Cardiac muscle cell (in vitro differentiated cells and primary cell): ENCODE measurements at regions not wholly inside any gene's neighbourhood (a gene's known extent, or its start where the extent isn't known, plus 50 kb on each side); places are given as distances from the start of the nearest gene placed in this dataset.

Experiments used
- DNase-seq, 2 donors: peaks; one replicate each; pipeline versions ENCODE4 v3.0.0 to v3.0.0-alpha.2; 2010 to 2017; ENCODE audit warnings: low read depth in 1 of 2, low spot score in 1 of 2
- H3K27ac ChIP-seq: fragments of 200-600 bp; sonication (generic); 2 replicates; pipeline ENCODE4 v1.5.1; 2016
- H3K27me3 ChIP-seq: fragments of 200-600 bp; sonication (generic); 2 replicates; pipeline ENCODE4 v1.6.0; 2016; ENCODE audit warnings: control low read depth
- H3K36me3 ChIP-seq: fragments of 200-600 bp; sonication (generic); 2 replicates; pipeline ENCODE4 v1.5.1; 2016; ENCODE audit warnings: control low read depth
- H3K4me1 ChIP-seq: fragments of 200-600 bp; sonication (generic); 2 replicates; pipeline ENCODE4 v1.8.1; 2017; ENCODE audit warnings: low read depth, mild to moderate bottlenecking, mixed run types
- H3K4me3 ChIP-seq: fragments of 200-600 bp; sonication (generic); 2 replicates; pipeline ENCODE4 v1.5.1; 2016; ENCODE audit warnings: mild to moderate bottlenecking
- H3K9me3 ChIP-seq: fragments of 200-600 bp; sonication (generic); 2 replicates; pipeline ENCODE4 v1.5.1; 2017; ENCODE audit warnings: low read depth, mild to moderate bottlenecking, control low read depth
- CTCF ChIP-seq: IDR thresholded peaks from 2 replicates; pipeline ENCODE4 v1.5.1; 2012; ENCODE audit warnings: low read depth, mild to moderate bottlenecking, low read length

DNA sequence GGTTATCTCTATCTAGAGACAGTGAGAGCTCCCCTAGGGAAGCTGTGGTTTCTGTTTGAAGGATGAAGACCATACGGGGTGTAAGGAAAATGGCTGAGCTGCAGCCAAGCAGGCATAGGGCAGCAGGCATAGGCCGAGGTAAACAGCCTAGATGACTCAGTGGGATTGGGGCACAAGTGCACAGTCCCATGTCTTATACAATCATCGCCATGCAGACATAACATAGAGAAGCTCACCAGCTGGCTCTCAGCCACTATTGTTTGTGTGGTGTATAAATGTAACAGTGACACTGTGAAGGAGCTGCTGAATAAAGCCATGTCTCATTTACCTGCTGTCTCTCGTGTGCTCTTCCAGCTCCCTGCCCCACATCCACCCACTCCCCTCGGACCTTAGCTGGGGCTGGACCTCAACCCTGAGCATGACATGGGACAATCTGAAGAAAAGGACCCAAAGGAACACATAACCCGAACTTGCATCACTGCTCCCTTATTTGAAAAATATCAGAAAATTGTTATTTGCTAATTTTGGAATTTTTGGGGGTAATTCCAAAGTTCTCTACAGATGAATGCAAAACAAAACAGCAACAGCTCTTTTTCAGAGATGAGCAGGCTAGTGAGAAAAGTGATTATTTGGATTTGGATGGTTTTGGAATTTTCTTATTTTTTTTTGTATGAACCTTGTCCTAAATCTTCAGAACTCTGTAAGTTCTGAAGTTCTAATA lies 582.7 kb downstream of the REEP3 start:
- Histone ChIP-seq H3K27ac (no peak overlapping the region), H3K36me3 (no peaks in the 10 kb centered on the region), H3K27me3 (no peaks in the 10 kb centered on the region), H3K9me3 (no peaks in the 10 kb centered on the region), H3K4me1 (no peaks in the 10 kb centered on the region), H3K4me3 (no peak overlapping the region)
- TF ChIP-seq CTCF, result no peak
- DNase-seq, result no peak

GRCh38 chr10:64109926-64110495 lies 588.8 kb downstream of the REEP3 start:
- no peaks in the 10 kb centered on the region for H3K36me3 ChIP-seq
- no peak overlapping the region for H3K27ac ChIP-seq
- no peaks in the 10 kb centered on the region for H3K9me3 ChIP-seq
- no peak overlapping the region for H3K4me3 ChIP-seq
- H3K27me3 ChIP-seq, result no peaks in the 10 kb centered on the region
- TF ChIP-seq CTCF, result no peak
- no peak for DNase-seq
- peaks cover 4% of the 10 kb centered on the region for H3K4me1 ChIP-seq

DNA sequence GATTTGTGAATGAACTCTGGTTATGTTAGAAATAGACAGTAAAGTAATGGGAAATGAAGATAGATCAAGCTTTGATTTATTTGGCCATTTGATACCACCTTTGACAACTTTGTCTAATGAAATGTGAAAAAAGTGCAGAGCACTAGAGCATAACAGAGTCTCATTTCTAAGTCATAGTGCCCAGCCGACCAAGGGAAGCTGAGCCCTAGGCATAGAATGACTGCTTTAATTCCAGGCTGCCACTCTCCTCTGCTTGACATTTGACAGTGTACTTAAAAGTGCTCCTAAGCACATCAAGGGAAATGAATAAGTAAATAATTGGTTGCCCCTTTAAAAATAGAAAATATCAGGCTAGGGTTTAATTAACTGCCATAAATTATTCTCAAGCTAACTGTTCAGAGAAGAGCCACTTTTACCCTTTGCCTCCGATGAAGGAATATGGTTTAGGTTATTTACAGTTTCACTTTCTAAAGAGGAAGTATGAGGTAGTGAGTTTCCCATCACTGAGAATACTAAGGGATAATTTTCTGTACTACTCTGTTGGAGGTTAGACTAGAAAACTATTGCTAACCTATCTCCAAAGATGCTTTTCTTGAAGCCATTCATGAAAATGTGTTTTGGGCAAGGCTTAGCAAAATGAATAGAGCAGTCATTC lies 591.6 kb downstream of the REEP3 start:
- Histone ChIP-seq H3K4me1 (peaks cover 4% of the 10 kb centered on the region), H3K27ac (no peak overlapping the region), H3K4me3 (no peak overlapping the region), H3K9me3 (no peaks in the 10 kb centered on the region), H3K27me3 (no peaks in the 10 kb centered on the region), H3K36me3 (no peaks in the 10 kb centered on the region)
- no peak for TF ChIP-seq CTCF
- no peak for DNase-seq

GRCh38 chr10:64113375-64113774 lies 592.2 kb downstream of the REEP3 start:
- TF ChIP-seq CTCF, result no peak
- H3K4me1 ChIP-seq, result peaks cover 4% of the 10 kb centered on the region
- H3K27me3 ChIP-seq, result no peaks in the 10 kb centered on the region
- no peak overlapping the region for H3K4me3 ChIP-seq
- H3K36me3 ChIP-seq, result no peaks in the 10 kb centered on the region
- no peak for DNase-seq
- H3K27ac ChIP-seq, result no peak overlapping the region
- no peaks in the 10 kb centered on the region for H3K9me3 ChIP-seq

DNA sequence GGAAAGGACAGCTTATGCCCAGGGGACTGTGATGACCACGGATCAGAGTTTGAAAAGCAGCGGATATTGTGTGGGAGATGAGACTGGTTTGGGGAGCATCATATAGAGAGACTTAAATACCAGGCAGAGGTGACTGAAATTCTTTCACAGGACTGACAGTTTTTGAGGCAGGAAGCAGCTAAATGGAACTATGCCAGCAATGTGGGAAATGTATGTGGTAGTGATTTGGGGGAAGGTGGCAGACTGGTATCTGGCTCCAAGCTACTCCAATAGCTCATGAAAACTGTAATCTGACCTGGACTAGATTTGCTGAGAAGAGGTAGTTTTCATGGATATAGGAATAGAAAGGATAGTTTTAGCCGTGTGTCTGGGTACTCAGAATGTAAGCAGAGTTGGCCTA lies 592.6 kb downstream of the REEP3 start:
- DNase-seq, result no peak
- Histone ChIP-seq H3K4me1 (peaks cover 4% of the 10 kb centered on the region), H3K36me3 (no peaks in the 10 kb centered on the region), H3K9me3 (no peaks in the 10 kb centered on the region), H3K27ac (no peak overlapping the region), H3K4me3 (no peak overlapping the region), H3K27me3 (no peaks in the 10 kb centered on the region)
- no peak for TF ChIP-seq CTCF
